ENCODE measurements at regions not wholly inside any gene's neighbourhood (a gene's known extent, or its start where the extent isn't known, plus 50 kb on each side); places are given as distances from the start of the nearest gene placed in this dataset.

- no peak for DNase-seq
Observed at GRCh38 chr13:99665711-99666110, 164.4 kb downstream of the TM9SF2 start.

GRCh38 chr13:99663908-99664307 is 162.6 kb downstream of the TM9SF2 start:
- DNase-seq: no peak

GRCh38 chr13:99663185-99663825 is 162.0 kb downstream of the TM9SF2 start:
- no peak for DNase-seq

DNA sequence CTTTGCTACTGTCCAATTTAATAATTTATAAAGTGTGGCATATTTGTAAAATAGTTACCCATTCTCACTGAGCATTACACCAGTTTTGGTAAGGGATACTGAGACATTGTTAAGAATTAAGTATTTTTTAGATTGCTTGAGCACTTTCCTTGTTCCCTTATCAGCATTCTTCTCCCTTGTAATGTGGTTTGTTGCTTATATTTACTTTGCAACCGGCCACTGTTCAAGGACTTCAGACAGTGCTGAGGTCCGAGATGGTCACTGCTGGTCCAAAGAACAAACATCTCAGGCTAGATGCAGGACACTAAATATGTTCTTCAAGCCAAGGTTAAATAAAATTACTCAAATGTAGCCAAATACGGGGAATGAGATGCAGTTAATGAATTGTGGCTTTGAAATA is 161.4 kb downstream of the TM9SF2 start:
- DNase-seq: no peak

DNA sequence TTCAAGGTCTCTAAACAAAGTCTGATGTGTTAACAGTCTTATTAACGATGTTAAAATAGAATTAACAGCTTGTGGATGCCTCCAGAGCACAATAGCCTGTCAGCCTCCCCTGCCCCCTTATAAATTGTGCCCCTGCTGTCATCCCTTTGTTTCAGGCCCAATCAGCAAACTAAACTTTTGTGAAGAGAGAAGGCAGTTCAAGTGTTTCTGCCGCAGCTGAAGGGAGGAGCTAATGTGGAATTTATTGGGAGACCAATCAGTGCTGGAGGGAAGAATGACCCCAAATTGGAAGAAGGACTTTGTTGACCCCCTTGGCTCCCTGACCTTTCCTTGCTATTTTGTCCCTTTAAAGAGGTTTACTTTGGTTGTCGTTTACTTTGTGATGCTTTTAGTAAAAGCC is 160.5 kb downstream of the TM9SF2 start:
- DNase-seq: no peak

DNA sequence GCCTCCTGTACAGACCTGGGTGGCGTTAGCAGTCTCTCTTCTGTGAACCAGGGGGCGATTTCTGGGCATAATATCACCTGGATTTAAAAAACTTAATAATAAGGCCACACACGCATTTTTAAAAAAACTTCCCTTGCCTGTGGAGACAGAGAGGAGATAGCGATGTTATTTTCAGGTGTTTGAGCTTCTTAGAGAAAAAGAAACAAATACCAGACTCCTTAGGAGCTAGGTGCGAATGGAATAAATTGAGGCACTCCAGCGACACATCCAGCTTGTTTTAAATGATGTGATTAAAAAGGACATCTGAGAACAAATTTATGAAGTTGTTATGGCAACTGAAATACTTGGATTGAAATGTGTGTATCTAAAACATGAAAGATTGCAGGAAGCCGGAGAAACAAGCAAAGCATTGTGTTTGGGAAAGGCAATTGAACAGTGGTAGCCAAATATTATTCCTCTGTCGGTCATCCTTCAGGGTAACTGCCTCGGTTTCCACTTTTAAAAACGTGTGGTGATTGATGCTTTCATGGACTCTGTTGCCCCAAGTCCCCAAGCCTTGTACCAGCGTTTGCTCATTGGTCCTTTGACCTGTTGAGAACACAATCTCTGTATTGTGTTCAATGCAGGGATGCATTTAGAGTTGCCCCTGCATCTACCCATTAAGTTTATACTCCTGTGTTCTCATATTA is 158.7 kb downstream of the TM9SF2 start:
- no peak for DNase-seq

GRCh38 chr13:99659226-99659625 is 158.0 kb downstream of the TM9SF2 start:
- DNase-seq: no peak

DNA sequence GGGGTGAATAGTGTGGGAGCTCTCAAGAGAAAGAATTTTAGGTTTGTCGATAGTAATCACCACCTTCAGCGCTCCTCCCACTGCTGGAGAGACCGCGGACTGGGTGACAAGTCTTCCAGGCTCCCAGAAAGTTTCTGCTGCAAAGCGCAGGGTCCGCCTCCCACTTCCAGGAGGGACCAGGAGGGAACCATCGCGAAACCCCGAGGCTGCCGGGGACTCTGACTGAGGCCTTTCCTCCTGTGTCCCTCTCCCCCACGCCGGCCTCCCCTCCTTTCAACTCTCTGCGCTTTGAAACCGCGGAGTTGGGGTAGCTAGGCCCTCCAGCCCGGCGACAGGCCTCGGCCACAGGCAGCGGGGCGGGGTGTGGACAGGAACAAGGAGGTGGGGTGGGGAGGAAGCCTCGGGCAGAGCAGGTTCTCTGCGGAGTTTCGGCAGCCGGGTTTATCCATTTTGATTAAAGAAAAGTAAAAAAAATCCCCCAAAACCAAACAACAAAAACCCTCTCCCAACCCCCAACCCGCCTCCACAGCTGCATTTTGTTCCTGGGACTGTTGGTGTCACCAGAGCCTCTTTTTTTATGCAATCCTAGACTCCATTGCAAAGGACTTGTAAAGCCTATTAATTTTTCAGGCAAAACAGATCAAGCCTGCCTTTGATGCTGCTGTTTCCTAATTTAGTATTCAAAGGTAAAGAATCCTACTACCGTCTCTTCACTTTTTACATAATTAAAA is 157.2 kb downstream of the TM9SF2 start:
- DNase-seq: peak; percentile 71 to 75

- peak; percentile 31 to 54 for DNase-seq
Observed at GRCh38 chr13:99657848-99658260, 156.6 kb downstream of the TM9SF2 start.

GRCh38 chr13:99656844-99657381 is 155.6 kb downstream of the TM9SF2 start:
- no peak for DNase-seq

DNA sequence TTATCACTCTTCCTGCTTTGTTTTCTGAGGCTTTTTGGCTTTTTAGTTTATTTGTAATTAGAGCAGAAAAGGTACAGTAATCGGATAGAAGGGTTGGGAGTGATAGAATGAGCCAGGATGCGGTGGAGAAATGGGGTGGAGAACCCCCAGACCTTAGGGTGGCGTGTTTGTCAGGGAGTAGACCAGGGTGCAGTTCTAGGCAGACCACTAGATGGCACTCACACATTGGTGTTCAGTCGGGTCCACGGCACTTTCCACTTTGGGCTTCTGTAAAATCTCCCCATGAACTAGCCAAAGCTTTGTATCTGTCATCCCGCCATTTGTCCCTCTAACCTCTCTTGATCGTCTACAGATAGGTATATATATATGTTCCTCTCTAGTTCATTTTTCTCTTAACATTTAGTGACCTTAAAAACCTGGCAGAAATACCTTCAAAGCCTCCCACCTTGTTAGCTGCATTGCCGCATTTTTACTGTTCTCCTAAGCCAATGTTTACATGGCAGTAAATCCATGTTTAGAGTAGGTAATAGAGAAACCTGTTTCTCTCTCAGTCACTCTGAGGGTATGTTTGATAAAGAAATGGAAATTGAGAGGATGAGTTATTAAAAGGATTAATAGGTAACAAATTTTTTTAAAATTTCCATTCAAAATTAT is 154.9 kb downstream of the TM9SF2 start:
- DNase-seq: peak; percentile 46 to 69

DNA sequence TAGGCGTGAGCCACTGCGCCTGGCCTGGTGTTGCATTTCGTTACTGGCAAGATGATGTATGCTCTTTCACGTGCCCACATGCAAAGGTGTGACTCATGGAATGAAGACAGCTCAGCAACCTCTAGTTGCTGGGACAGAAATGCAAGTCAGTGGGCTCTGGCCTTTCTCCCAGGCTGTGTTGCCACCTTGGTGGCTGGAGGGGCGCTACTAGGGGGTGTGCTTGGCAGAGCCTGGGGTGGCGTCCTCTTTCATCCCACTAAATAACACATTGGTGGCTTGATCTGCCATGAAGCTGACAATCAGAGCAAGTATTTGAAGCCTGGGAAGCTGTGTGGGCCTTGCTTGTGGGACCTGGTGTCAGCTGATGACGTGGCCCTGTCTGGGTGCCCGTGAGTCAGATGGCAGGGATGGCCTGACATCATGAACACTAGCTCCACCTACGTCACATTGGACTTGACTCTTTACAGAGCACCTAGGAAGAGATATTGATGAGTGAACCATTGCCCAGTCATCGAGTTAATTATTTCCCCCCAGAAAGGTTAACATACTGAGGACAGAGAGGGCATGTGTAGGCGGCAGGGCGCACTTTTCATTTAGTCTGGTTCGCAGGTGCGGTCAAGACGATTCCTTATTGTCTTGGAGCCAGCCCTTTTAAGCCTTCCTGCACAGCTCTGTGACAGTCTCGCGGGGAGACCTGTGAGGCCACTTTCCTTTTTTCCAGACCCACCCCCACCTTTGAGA is 154.2 kb downstream of the TM9SF2 start:
- no peak for DNase-seq

DNA sequence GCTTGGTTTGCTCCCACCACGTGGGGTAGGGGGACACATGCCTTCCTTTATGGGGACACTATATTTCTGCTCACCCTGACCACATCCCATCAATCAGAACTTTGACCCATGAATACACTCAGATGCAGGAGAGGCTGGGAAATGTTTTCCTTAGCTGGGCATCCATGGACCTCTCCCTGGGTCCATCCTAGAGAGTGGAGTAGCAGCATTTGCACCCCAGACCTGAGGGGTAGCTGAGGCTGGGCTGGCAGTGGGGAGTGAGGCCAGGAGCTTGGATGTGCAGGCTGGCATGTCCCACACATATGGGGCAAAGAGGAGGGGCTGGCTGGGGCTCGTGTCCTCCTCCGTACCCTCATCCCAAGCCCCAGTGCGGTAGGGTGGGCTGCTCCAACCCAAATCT is 152.8 kb downstream of the TM9SF2 start:
- no peak for DNase-seq

- DNase-seq: no peak
Observed at GRCh38 chr13:99653526-99653925, 152.3 kb downstream of the TM9SF2 start.

DNA sequence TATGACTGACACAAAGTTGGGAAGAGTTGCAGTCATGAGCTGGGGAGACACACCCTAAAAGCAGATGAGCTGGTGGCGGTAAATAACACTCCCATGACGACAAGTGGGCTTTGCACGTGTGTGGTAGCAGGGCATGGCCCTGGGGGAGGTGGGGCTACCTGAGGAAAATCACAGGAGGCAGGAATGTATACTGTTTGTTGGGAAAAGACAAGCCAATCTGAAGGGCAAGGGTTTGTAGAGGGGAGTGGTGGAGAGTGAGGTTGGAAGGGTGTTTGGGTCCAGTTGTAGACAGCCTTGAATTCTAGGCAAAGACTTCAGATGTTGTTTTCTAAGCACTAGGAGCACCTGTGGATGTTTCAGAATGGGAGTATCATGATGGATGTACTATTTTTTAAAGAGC is 151.6 kb downstream of the TM9SF2 start:
- DNase-seq: no peak

- DNase-seq: no peak
Observed at GRCh38 chr13:99652141-99652540, 150.9 kb downstream of the TM9SF2 start.

DNA sequence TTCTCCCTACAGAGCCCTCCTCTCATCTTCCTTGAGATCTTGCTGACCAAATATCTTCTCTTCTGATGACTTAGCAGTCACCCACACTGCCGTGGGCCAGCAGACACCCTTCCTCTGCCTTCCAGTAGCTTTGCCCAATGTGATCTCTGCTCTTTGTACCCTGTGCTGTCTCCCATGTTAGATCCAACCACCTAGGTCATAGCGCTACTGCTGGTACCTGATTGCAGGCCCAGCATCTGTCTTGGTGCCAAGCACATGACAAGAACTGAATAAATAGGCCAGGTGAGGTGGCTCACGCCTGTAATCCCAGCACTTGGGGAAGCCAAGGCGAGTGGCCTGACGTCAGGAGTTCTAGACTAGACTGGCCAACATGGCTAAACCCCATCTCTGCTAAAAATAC is 149.7 kb downstream of the TM9SF2 start:
- no peak for DNase-seq

DNA sequence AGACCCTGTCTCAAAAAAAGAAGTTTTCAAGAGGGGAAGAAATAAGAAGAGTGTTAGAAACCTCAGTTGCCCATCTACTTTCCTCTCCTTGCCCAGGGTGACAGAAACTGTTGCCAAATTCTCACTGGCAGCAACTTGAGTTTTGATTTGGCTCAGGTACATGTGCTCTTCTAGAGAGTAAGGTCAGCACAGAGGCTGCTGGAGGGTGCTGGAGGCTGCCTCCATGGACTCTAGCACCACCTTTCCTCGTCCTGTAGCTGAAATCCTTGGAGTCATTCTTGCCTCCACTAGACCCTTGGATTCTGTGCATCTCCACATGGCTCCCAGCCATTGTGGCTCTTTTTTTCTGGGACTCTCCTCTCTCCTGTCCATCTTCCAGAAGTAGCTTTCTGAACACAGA is 149.1 kb downstream of the TM9SF2 start:
- no peak for DNase-seq

DNA sequence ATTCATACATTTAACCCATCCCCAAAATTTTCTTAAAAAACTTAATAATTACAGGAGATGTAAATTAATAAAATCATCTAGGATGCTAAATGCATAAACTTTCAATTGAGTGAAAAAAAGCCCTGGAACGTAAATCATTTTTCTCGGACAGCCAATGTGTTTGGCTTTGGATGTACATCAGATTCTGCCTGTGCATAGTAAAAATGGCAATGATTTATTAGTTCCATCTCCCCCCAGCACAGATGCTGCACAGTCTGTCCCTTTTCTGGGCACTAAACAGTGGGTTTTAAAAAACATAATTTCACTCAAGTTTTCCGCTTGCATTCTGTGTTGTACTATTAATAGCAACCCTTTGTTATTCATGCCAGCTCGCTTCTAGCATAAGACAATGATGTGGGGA is 147.7 kb downstream of the TM9SF2 start:
- DNase-seq: no peak

GRCh38 chr13:99648066-99648665 is 146.9 kb downstream of the TM9SF2 start:
- DNase-seq: no peak

DNA sequence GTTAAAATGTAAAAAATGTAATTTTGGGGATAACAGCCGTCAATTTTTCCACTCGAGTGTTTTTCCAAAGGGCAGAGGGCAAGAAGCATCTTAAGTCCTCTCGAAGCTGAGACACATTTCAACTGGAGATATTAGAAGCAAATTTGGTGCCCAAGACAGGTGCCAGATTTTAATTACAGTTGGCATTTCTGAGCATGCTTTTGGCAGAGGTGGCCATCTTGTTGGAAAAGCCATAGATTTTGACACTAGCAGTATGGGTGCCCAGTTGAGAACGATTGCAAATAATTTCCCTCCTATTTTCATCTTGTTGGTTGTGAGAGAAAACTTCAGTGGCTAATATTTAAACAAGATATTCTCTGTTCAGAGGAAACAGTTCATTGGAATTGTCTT is 146.3 kb downstream of the TM9SF2 start:
- DNase-seq: no peak

Data from right lung (tissue), 2 donors.